ENCODE measurements at regions not wholly inside any gene's neighbourhood (a gene's known extent, or its start where the extent isn't known, plus 50 kb on each side); places are given as distances from the start of the nearest gene placed in this dataset.
"Not testable (repeated sequence)": the region's sequence is repeated elsewhere in the genome, so short reads cannot be mapped to it uniquely, and the experiment has no call there.

DNA sequence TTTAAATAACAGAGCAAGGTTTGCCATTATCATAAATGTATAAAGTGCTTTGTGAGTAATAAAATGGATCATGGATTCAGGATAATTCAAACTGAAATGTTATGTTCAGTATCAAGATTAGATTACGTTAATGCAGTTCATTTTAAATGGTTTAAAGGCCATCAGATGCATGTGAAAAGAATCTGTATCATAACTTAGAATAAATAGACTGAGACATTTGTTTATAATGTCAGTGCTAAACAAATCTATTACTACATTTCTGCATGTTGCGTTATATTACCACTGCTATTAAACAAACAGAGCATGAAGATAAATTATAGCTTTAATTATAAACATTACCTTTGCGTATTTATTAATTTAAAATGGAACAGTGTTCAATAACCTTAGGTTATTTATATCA, 160.2 kb downstream of the TOX3 start:
- DNase-seq (ENCODE audit: low read depth in 2 of 2): no peak

DNA sequence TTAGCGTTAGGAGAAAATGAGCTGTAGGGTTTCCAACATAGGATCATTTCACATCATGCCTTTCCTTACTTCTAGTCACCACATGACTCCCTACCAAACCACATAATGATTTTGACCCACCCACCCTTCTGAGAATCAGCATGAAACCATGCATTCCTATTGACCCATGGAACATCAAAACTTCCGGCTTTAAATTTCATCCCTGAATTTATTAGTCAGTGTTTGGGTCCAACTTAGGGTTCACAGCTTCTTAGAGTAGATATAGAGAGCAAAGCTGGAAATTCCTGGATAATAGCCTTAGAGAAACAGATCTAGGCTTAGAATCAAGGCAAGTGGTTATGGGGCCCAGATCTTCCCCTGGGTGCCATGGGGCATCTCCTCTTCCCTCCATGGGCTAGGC, 162.6 kb downstream of the TOX3 start:
- DNase-seq (ENCODE audit: low read depth in 2 of 2): no peak

DNA sequence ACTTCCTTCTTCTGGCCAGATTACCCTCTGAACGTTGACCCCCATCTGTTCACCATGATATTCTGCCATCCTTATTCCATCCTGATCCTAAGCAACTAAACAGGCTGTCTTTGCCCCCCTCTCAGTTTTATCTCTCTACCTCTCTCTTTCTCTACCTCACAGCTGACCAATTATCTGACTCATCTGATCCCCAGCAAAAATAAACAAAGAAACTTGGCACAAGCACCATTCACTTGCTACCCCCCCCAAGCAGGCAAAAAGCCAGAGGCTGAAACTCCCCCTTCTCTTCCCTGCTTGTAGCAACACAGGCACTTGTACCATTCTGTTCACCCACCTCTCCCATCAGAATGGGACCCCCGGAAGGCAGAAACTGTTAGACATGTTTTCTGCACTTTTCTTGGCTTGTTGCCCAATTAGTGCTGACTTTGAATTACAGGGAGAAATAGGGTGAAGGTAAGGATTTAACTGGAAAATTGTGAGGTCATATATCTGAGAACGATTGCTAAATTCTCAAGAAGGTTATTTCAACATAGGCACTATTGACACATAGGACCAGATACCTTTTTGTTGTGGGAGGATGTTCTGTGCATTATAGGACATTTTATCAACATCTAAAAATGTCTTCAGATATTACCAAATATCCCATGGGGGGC, 163.2 kb downstream of the TOX3 start:
- no peak for DNase-seq (ENCODE audit: low read depth in 2 of 2)

DNA sequence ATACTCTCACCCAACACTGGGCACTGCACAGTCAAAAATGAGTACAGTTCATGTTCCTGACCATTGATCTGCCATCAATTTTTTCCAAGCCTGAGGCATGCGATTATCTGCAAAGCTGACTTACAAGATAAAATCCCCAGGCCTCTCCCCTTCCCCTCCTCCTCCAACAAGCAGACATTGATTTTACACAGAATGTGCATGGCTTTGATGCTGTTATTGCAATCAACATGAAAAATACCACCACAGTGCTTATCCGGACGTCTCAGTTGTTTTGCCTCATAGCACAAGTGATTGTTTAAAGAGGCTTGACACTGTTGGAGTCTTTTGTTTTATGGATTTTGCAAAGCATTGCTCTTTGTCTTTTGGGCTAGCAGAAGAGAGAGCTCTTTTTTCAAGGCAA, 163.8 kb downstream of the TOX3 start:
- no peak for DNase-seq (ENCODE audit: low read depth in 2 of 2)

DNA sequence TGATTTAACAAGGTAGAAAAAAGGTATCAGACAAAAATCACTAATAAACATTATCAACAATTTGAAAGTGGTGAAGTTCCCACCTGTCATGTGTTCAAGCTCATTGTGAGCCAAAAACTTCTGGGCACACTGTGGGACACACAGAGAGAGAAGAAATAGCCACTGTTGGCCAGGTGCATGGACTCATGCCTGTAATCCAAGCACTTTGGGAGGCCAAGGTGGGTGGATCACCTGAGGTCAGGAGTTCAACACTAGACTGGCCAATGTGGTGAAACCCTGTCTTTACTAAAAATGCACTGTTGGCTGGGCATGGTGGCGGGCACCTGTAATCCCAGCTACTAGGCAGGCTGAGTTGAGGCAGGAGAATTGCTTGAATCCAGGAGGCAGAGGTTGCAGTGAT, 167.4 kb downstream of the TOX3 start:
- DNase-seq (ENCODE audit: low read depth in 2 of 2): no peak

GRCh38 chr16:52376676-52377280, 170.2 kb downstream of the TOX3 start:
- DNase-seq (ENCODE audit: low read depth in 2 of 2): no peak

DNA sequence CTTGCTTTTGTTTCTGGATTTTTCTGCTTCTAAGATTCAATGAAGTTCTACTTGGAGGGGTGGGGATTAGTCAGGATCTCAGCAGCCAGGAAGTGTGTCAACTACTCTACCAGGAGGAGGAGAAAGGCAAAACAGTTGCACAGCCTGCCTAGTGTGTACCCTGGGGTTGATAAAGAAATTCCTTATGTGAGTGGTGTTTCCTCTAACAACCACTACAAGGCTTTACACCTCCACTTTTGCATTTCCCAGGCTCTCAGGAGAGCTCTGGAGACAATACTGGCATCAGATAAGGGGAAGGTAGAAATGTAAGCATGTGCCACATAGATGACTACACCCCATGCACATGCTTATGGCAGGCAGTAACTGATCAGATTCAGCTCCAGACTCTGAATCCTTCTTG, 174.6 kb downstream of the TOX3 start:
- no peak for DNase-seq (ENCODE audit: low read depth in 2 of 2)

DNA sequence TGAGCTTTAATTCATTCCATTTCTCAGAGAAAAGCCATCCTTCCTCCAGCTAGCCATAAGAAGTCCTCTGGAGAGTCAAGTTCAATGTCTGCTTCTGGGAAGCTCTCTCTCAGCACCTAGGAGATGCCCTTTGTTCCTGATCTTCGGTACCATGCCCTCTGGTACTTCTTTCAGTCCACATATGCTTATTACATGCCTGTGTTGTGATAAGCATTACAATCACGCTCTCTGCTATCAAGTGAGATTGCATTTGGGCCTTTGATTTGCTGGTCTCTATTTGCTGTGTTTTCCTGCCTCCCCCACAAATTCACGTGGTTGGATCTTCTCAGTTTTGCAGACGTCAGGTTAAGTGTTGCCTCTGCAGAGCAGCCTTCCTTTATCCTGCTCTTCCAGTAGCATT, 178.1 kb downstream of the TOX3 start:
- DNase-seq (ENCODE audit: low read depth in 2 of 2): no peak

GRCh38 chr16:52367821-52368220, 179.1 kb downstream of the TOX3 start:
- no peak for DNase-seq (ENCODE audit: low read depth in 2 of 2)

DNA sequence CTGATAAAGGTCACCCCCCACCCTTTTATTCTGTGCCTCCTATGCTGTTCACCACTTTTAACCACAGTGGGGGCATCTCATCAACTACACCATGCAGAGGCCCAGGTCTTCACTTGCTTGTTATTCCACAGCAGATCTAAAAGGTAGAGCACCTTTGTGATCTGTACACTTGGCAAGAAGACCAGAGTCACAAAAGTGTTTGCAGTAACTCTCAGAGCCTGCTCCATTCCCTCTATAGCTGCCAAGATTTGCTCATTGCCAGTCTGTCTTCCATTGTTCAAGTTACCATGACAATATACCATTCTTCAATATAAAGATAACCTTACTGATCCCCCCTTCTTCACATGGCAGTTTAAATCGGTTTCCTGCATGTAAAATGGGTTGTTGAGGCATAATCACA, 180.0 kb downstream of the TOX3 start:
- no peak for DNase-seq (ENCODE audit: low read depth in 2 of 2)

DNA sequence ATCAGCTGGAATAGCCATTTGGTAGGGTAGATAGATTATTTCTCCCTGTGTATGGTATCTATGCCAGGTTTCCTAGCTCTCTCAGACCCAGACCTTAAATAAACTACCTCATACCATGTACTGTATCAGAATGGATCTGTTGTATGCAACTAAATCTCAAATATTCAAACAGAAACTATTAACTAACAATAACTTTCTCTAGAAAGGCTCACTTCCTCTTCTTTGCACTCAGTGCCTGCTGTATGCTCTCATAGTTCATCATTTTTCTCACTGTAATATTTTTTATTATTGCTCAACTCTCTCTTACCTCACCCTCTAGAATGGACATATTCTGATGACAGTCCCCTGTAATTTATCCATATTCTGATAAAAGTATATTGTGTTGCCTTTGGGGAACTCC, 182.4 kb downstream of the TOX3 start:
- DNase-seq (ENCODE audit: low read depth in 2 of 2): no peak

DNA sequence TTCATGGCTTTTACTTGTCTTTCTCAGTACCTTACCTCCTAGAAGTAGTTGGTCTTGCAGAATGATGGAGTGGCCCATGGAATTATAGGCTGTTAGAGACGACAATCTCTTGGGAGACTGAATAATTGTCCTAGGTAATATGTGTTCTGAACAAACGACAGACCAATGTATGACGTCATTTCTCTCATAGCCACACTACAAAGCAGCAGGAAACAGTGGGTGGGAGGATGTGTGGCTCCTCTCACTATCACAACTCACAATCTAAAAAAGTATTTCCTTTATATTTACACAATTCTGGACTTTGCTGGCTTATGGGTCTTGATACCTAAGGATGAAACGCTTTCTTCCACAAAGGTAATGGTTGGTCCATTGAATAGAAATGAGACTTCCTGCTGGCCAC, 183.9 kb downstream of the TOX3 start:
- no peak for DNase-seq (ENCODE audit: low read depth in 2 of 2)

- DNase-seq (ENCODE audit: low read depth in 2 of 2): no peak
These were observed 189.2 kb downstream of the TOX3 start for GRCh38 chr16:52357711-52358110.

- no peak for DNase-seq (ENCODE audit: low read depth in 2 of 2)
These were observed 193.7 kb downstream of the TOX3 start for GRCh38 chr16:52353249-52353648.

- no peak for DNase-seq (ENCODE audit: low read depth in 2 of 2)
These were observed 195.5 kb downstream of the TOX3 start for GRCh38 chr16:52351451-52351850.

DNA sequence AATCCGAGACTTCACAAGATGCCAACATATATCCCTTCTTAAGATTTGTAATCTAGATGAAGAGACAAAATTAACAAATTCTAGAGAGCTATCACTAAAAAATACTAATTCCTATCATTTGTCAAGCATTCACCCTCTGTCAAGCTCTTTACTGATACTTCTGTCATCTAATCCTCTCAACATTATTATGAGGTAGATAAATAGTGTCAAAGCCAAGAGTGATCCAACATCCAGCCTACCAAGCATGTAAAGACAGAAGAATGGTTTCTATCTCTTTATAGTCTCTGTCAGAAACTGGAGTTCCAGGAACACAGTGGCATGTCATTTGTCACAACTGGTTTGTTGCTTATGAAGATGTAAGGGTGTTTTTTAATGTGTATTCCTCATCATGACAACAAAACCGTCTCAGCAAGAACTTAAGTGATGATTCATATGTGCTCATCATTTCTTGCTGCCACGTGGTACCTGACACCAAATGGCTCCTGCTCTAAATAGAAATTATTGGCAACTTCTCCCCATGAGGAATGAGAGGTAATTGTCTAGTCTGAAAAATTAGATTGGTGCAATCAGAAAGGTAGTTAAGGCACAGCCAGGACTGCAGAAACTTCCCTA, 196.8 kb downstream of the TOX3 start:
- DNase-seq (ENCODE audit: low read depth in 2 of 2): no peak

GRCh38 chr16:52346709-52347108, 200.2 kb downstream of the TOX3 start:
- no peak for DNase-seq (ENCODE audit: low read depth in 2 of 2)

DNA sequence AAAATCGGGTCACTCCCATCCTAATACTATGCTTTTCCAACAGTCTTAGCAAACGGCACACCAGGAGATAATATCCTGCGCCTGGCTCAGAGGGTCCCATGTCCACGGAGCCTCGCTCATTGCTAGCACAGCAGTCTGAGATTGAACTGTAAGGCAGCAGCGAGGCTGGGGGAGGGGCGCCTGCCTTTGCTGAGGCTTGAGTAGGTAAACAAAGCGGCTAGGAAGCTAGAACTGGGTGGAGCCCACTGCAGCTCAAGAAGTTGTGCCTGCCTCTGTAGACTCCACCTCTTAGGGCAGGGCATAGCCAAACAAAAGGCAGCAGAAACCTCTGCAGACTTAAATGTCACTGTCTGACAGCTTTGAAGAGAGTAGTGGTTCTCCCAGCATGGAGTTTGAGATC, 213.3 kb downstream of the TOX3 start:
- not testable (repeated sequence) for DNase-seq (ENCODE audit: low read depth in 2 of 2)

DNA sequence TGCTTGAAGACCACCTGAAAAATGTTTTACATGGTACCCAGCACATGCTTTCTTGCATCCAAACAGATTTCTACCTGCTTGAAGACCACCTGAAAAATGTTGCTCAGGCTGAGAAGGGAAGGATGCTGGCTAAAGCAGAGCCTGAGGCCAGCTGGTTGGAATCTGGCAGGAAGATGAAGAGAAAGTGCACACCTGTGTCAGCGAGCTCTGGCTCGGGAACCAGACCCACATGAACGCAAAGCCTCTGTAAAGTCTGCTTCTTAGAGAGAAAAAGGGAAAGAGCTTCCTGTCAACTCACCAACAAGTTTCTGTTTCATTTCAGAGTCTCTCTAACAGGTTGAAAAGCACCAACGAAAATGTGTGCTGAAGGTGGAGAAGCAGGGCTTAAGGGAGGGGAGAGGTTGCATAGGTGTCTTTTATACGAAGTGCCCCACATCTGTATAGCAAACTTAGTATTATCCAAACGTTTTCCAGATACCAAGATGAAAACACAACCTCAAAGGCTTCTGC, 226.0 kb downstream of the TOX3 start:
- no peak for DNase-seq (ENCODE audit: low read depth in 2 of 2)

GRCh38 chr16:52318302-52319009, 228.5 kb downstream of the TOX3 start:
- no peak for DNase-seq (ENCODE audit: low read depth in 2 of 2)

DNA sequence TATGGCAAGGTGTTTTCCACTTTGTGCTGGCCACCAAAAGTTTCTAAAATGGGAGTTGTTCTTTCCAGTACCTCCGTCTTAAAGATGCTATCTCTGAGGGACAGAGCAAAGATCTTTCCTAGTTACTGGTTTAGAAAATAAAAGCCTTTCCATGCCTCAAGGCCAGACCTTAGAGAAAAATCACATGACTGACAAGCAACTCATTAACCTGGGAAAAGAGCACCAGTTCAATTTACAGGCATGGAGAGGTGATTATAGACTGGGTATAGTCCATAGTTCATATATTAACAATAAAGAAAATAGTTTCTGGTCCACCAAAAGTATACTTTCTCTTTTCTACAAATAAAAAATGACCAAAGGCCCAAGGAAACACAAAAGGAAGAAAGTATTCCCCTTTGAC, 230.7 kb downstream of the TOX3 start:
- no peak for DNase-seq (ENCODE audit: low read depth in 2 of 2)

DNA sequence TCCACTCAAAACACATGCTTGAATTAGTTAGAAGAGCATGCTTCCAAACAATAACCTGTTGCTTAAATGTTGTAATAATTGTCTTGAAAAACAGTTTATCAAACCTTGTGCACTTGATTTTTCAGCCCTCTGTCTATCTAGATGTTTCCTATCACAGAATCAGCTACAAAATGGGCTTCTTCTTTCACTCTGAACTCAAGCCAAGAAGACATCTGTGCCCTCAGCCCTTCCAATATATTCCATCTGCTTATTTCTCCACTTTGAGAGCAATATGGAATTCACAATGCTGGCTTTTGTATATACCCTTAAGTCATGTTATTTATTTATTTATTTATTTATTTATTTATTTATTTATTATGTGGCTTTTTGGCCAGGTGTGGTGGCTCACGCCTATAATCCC, 234.2 kb downstream of the TOX3 start:
- DNase-seq (ENCODE audit: low read depth in 2 of 2): no peak
